SK-N-SH (cell line): ENCODE measurements at regions not wholly inside any gene's neighbourhood (a gene's known extent, or its start where the extent isn't known, plus 50 kb on each side); places are given as distances from the start of the nearest gene placed in this dataset.

Experiments
- CTCF ChIA-PET: fragments of 300-600, 350-600 bp; formaldehyde crosslinking; extraction: SDS; loops from one replicate; lab custom pipeline; 2021; lab: Yijun Ruan, JAX
- POLR2A ChIA-PET: fragments of 350-600 bp; sonication (Branson Sonifier 250); formaldehyde crosslinking; extraction: SDS; loops from one replicate; lab custom pipeline; 2020; ENCODE audit warnings: antibody characterized with exemption, inconsistent platforms; lab: Yijun Ruan, JAX
- DNase-seq: peaks from one replicate; pipeline ENCODE4 v3.0.0; 2012
- H2AFZ ChIP-seq: fragments of 200-600 bp; sonication (generic); 2 replicates; pipeline ENCODE4 v1.8.1; 2016; ENCODE audit warnings: antibody characterized with exemption, mild to moderate bottlenecking, low read depth
- H3F3A ChIP-seq: fragments of 200-600 bp; sonication (generic); replicated peaks from 2 replicates; pipeline ENCODE3; 2016; ENCODE audit warnings: antibody characterized with exemption, mild to moderate bottlenecking; ENCODE audit not compliant: insufficient read depth
- H3K27ac ChIP-seq, 2 experiments: fragments of 200-500 bp in 1 of 2; fragments of 200-600 bp in 1 of 2; sonication (Bioruptor generic) in 1 of 2; sonication (generic), shearing (Covaris generic) in 1 of 2; 2 replicates each; pipeline versions ENCODE4 v1.5.1 to v1.6.1; 2014 to 2016; ENCODE audit warnings: low read depth in 2 of 2, inconsistent platforms in 1 of 2, low read length in 1 of 2, mild to moderate bottlenecking in 1 of 2, mixed read lengths in 1 of 2
- H3K27me3 ChIP-seq: fragments of 200-600 bp; sonication (generic), shearing (Covaris generic); 2 replicates; pipeline ENCODE4 v1.6.1; 2016; ENCODE audit warnings: mixed run types; ENCODE audit not compliant: insufficient read depth
- H3K36me3 ChIP-seq, 2 experiments: fragments of 200-500 bp in 1 of 2; fragments of 200-600 bp in 1 of 2; sonication (Bioruptor generic) in 1 of 2; sonication (generic) in 1 of 2; replicated peaks in 1 of 2; 2 replicates each; pipeline versions ENCODE3 to v1.5.1; 2014 to 2016; ENCODE audit warnings: low read length in 1 of 2, mild to moderate bottlenecking in 1 of 2; ENCODE audit not compliant: insufficient read depth in 2 of 2, control insufficient read depth in 1 of 2
- H3K4me1 ChIP-seq, 2 experiments: fragments of 200-500 bp in 1 of 2; fragments of 200-600 bp in 1 of 2; sonication (Bioruptor generic) in 1 of 2; sonication (generic), shearing (Covaris generic) in 1 of 2; 2 replicates each; pipeline versions ENCODE4 v1.5.1 to v1.6.1; 2014 to 2016; ENCODE audit warnings: low read depth in 1 of 2, low read length in 1 of 2, mixed run types in 1 of 2; ENCODE audit not compliant: insufficient read depth in 2 of 2, control insufficient read depth in 1 of 2
- H3K4me2 ChIP-seq: fragments of 200-600 bp; sonication (generic), shearing (Covaris generic); 2 replicates; pipeline ENCODE4 v1.6.1; 2017; ENCODE audit warnings: mixed run types
- H3K4me3 ChIP-seq, 2 experiments: fragments of 200-500 bp in 1 of 2; fragments of 200-600 bp in 1 of 2; sonication (Bioruptor generic) in 1 of 2; sonication (generic), shearing (Covaris generic) in 1 of 2; 2 replicates each; pipeline versions ENCODE4 v1.5.1 to v1.8.1; 2014 to 2016; ENCODE audit warnings: low read depth in 2 of 2, inconsistent platforms in 1 of 2, low read length in 1 of 2, mild to moderate bottlenecking in 1 of 2, mixed read lengths in 1 of 2, moderate library complexity in 1 of 2
- H3K79me2 ChIP-seq: fragments of 200-600 bp; sonication (generic); 2 replicates; pipeline ENCODE4 v1.8.1; 2017; ENCODE audit warnings: mild to moderate bottlenecking; ENCODE audit not compliant: insufficient read depth
- H3K9ac ChIP-seq: fragments of 200-600 bp; sonication (generic); 2 replicates; pipeline ENCODE4 v1.6.1; 2017; ENCODE audit warnings: mixed run types
- H3K9me2 ChIP-seq: fragments of 200-600 bp; sonication (generic); 2 replicates; pipeline ENCODE4 v1.6.1; 2017; ENCODE audit warnings: mixed run types
- H3K9me3 ChIP-seq: fragments of 200-600 bp; sonication (generic); 2 replicates; pipeline ENCODE4 v1.6.1; 2017; ENCODE audit warnings: mixed run types, mild to moderate bottlenecking, moderate library complexity
- H4K20me1 ChIP-seq: fragments of 200-600 bp; sonication (generic); 2 replicates; pipeline ENCODE4 v1.6.1; 2017; ENCODE audit warnings: mild to moderate bottlenecking, mixed run types; ENCODE audit not compliant: insufficient read depth
- CTCF ChIP-seq: fragments of 200-600 bp; sonication (generic); IDR thresholded peaks from 2 replicates; pipeline ENCODE4 v1.6.1; 2017; ENCODE audit warnings: antibody characterized with exemption, mild to moderate bottlenecking, moderate library complexity
- ELF1 ChIP-seq: IDR thresholded peaks from 2 replicates; pipeline ENCODE4 v1.4.0; 2012
- EP300 ChIP-seq, 2 experiments: IDR thresholded peaks; 2 replicates each; pipeline versions ENCODE4 v1.4.0 to v1.6.1; 2012; ENCODE audit warnings: borderline replicate concordance in 1 of 2, low read depth in 1 of 2, low read length in 1 of 2
- EZH2phosphoT487 ChIP-seq: fragments of 200-600 bp; sonication (generic); IDR thresholded peaks from 2 replicates; pipeline ENCODE4 v1.6.1; 2017; ENCODE audit warnings: low read depth, mixed run types, mild to moderate bottlenecking, antibody characterized with exemption, moderate library complexity, borderline replicate concordance
- FOSL2 ChIP-seq: IDR thresholded peaks from 2 replicates; pipeline ENCODE4 v1.4.0; 2012; ENCODE audit warnings: low read depth, mild to moderate bottlenecking, moderate library complexity, borderline replicate concordance
- FOXJ3 ChIP-seq: sonication (generic); formaldehyde crosslinking; IDR thresholded peaks from 2 replicates; pipeline ENCODE4 v1.5.1; 2020; ENCODE audit warnings: mild to moderate bottlenecking, missing genetic modification reagents
- FOXM1 ChIP-seq: IDR thresholded peaks from 2 replicates; pipeline ENCODE4 v1.4.0; 2012; ENCODE audit warnings: low read depth, mild to moderate bottlenecking
- GABPA ChIP-seq: IDR thresholded peaks from 2 replicates; pipeline ENCODE4 v1.4.0; 2012; ENCODE audit warnings: low read depth, mild to moderate bottlenecking
- GATA2 ChIP-seq: sonication (generic); formaldehyde crosslinking; IDR thresholded peaks from 2 replicates; pipeline ENCODE4 v1.5.0; 2020; ENCODE audit warnings: mild to moderate bottlenecking, missing genetic modification reagents
- IRF3 ChIP-seq: fragments of 150-350 bp; IDR thresholded peaks from 2 replicates; pipeline ENCODE4 v1.6.1; 2016; ENCODE audit warnings: mild to moderate bottlenecking, low read depth, low read length
- MEF2A ChIP-seq: IDR thresholded peaks from 2 replicates; pipeline ENCODE4 v1.4.0; 2012; ENCODE audit warnings: low read depth, borderline replicate concordance
- NFIC ChIP-seq: IDR thresholded peaks from 2 replicates; pipeline ENCODE4 v1.4.0; 2012; ENCODE audit warnings: borderline replicate concordance
- PBX3 ChIP-seq: IDR thresholded peaks from 2 replicates; pipeline ENCODE4; 2012
- POLR2AphosphoS5 ChIP-seq: IDR thresholded peaks from 2 replicates; pipeline ENCODE4 v1.6.1; 2012; ENCODE audit warnings: low read depth, low read length
- RAD21 ChIP-seq: IDR thresholded peaks from 2 replicates; pipeline ENCODE4 v1.6.1; 2012; ENCODE audit warnings: mild to moderate bottlenecking, low read length
- SIN3A ChIP-seq: IDR thresholded peaks from 2 replicates; pipeline ENCODE4 v1.6.1; 2012; ENCODE audit warnings: low read depth, mild to moderate bottlenecking, low read length, moderate library complexity, borderline replicate concordance
- SMC3 ChIP-seq: IDR thresholded peaks from 2 replicates; pipeline ENCODE4 v1.6.1; 2012; ENCODE audit warnings: low read depth, low read length, improper control_type of control experiment
- TEAD4 ChIP-seq: IDR thresholded peaks from 2 replicates; pipeline ENCODE4 v1.4.0; 2012; ENCODE audit warnings: mild to moderate bottlenecking, borderline replicate concordance; ENCODE audit not compliant: insufficient read depth
- ZBTB33 ChIP-seq: IDR thresholded peaks from 2 replicates; pipeline ENCODE4 v1.4.0; 2012; ENCODE audit warnings: low read depth, borderline replicate concordance
- WGBS: methylation state at CpG from one replicate; pipeline ENCODE4 v1.1.6; 2017; ENCODE audit warnings: low lambda C conversion rate; 5-methylcytosine and 5-hydroxymethylcytosine counted together

- Histone ChIP-seq H3K4me1 (no peaks in the 10 kb centered on the region; a peak in 2 of 4 replicates), H3K9me3 (no peaks in the 10 kb centered on the region)
These were observed 375.9 kb downstream of the EFNB2 start for GRCh38 chr13:106159295-106160195.

More at GRCh38 chr13:106159295-106160195, 375.9 kb downstream of the EFNB2 start:
- DNase-seq = no peak
- ChIA-PET POLR2A (no interaction called here), CTCF (interaction anchor here (1.7 kb wide), 1 partner anchor 14 kb away, joined by 4 read pairs; no protein-coding TSS in a partner anchor)
- Histone ChIP-seq H4K20me1 (no peaks in the 10 kb centered on the region), H2AFZ (no peak overlapping the region), H3K79me2 (no peaks in the 10 kb centered on the region), H3K9me2 (no peaks in the 10 kb centered on the region), H3K4me3 (no peak overlapping the region), H3K9ac (no peak overlapping the region), H3K27me3 (no peaks in the 10 kb centered on the region), H3F3A (peaks cover 16% of the 10 kb centered on the region), H3K36me3 (no peaks in the 10 kb centered on the region), H3K27ac (no peak overlapping the region), H3K4me2 (no peak overlapping the region)
- WGBS = 93% methylated on average over 20 of the region's 20 CpGs
- TF ChIP-seq EP300 (IDR thresholded peaks at IDR 0.05; ENCODE audit: borderline replicate concordance in 1 of 2, low read depth in 1 of 2, low read length in 1 of 2) (no peak), FOXJ3 (no peak), FOSL2 (no peak), CTCF (no peak), SIN3A (no peak), NFIC (no peak), MEF2A (no peak), ZBTB33 (no peak), EZH2phosphoT487 (no peak), ELF1 (no peak), SMC3 (no peak), GATA2 (CRISPR knock-in tag) (no peak), POLR2AphosphoS5 (no peak), PBX3 (no peak), FOXM1 (no peak), IRF3 (no peak), TEAD4 (no peak), RAD21 (no peak), GABPA (no peak)
